Heart left ventricle (tissue), 16 donors: ENCODE measurements at regions not wholly inside any gene's neighbourhood (a gene's known extent, or its start where the extent isn't known, plus 50 kb on each side); places are given as distances from the start of the nearest gene placed in this dataset.

Source experiments
- ATAC-seq, 4 donors: fragments of 200-7000 bp; cut with Tn5 transposase; one replicate each; pipeline ENCODE4 v1.9.1; 2020 to 2022; ENCODE audit warnings: moderate library complexity in 4 of 4, mild to moderate bottlenecking in 3 of 4, moderate number of reproducible peaks in 1 of 4
- DNase-seq, 5 donors: peaks; one replicate each; pipeline ENCODE4 v3.0.0-alpha.2; 2020
- H3K27ac ChIP-seq, 12 donors: fragments of 200-600 bp; sonication (generic) in 4 of 12; one replicate each; pipeline versions ENCODE4 v1.5.0 to v1.8.0; 2016 to 2022; ENCODE audit warnings: mild to moderate bottlenecking in 2 of 12
- H3K27me3 ChIP-seq, 9 donors: fragments of 200-600 bp; sonication (generic) in 2 of 9; one replicate each; pipeline versions ENCODE4 v1.5.1 to v1.8.0; 2016 to 2022; ENCODE audit warnings: mild to moderate bottlenecking in 3 of 9
- H3K36me3 ChIP-seq, 9 donors: fragments of 200-600 bp; sonication (generic) in 2 of 9; one replicate each; pipeline versions ENCODE4 v1.5.0 to v1.8.0; 2018 to 2022; ENCODE audit warnings: mild to moderate bottlenecking in 2 of 9
- H3K4me1 ChIP-seq, 12 donors: fragments of 200-600 bp; sonication (generic) in 4 of 12; one replicate each; pipeline versions ENCODE4 v1.5.0 to v1.8.0; 2016 to 2022; ENCODE audit warnings: mild to moderate bottlenecking in 3 of 12
- H3K4me3 ChIP-seq, 12 donors: fragments of 200-600 bp; sonication (generic) in 4 of 12; one replicate each; pipeline versions ENCODE4 v1.5.0 to v1.8.0; 2017 to 2022; ENCODE audit warnings: mild to moderate bottlenecking in 9 of 12, moderate library complexity in 4 of 12
- H3K9me3 ChIP-seq, 12 donors: fragments of 200-600 bp; sonication (generic) in 4 of 12; one replicate each; pipeline versions ENCODE4 v1.5.0 to v1.8.0; 2016 to 2022; ENCODE audit warnings: mild to moderate bottlenecking in 1 of 12
- POLR2A ChIP-seq, 2 donors: fragments of 450-650 bp; IDR thresholded peaks; one replicate each; pipeline ENCODE4 v1.6.1; 2017; ENCODE audit warnings: antibody characterized with exemption in 2 of 2, mild to moderate bottlenecking in 2 of 2, moderate library complexity in 2 of 2
- WGBS, 4 donors: extraction: QIAGEN DNeasy Blood & Tissue Kit in 2 of 4; methylation state at CpG; one replicate each; pipeline versions ENCODE4 v1.1.5 to v1.1.7; 2013 to 2018; 5-methylcytosine and 5-hydroxymethylcytosine counted together
- intact Hi-C, 10 donors: fragments of 100-400 bp; cut with DNase I; formaldehyde crosslinking; loops; one replicate each; pipeline versions ENCODE4 v1.11.1 to v1.14.2; 2022
- TF ChIP-seq, protein P1 (sequence below), 12 donors: fragments of 200-600 bp; sonication (generic) in 4 of 12; IDR thresholded peaks; one replicate each; pipeline versions ENCODE4 v1.5.0 to v1.8.0; 2018 to 2022; ENCODE audit warnings: antibody characterized with exemption in 12 of 12, mild to moderate bottlenecking in 5 of 12
- donor health status: ischemic (EF 13 %, LVEDD 7.1; RV severe dilation, severe dysfunction).
- donor health status: healthy with polysubstance abuse.
- donor health status: DM: no; HTN: yes; CAD: no.
- donor health status: DM: no; HTN: no; CAD: no.
- donor health status: ischemic (EF 25% LVEDD 6.9; RV normal size, moderate dysfunction).
- donor health status: ischemic (EF 25% LVEDD 5.7; RV mildly dilated, moderate dysfunction).
- donor health status: healthy.
- donor health status: DM: yes; HTN: yes; CAD: no.
- donor health status: ischemic (EF 35%, LVEDD 5.7; RV mildly dilated, moderate dysfunction).
- donor health status: nonischemic (EF 11% LVEDD 7.7; RV severe dilation, severe dysfunction).
- donor health status: DM: yes; HTN: yes; CAD: no.
- donor health status: PGD.
- donor health status: ischemic (EF 29% LVEDD 5.4; RV normal size, mild dysfunction).
- donor health status: nonischemic (EF 23%, LVEDD 6.1; RV moderate dilation, normal function).

DNA sequence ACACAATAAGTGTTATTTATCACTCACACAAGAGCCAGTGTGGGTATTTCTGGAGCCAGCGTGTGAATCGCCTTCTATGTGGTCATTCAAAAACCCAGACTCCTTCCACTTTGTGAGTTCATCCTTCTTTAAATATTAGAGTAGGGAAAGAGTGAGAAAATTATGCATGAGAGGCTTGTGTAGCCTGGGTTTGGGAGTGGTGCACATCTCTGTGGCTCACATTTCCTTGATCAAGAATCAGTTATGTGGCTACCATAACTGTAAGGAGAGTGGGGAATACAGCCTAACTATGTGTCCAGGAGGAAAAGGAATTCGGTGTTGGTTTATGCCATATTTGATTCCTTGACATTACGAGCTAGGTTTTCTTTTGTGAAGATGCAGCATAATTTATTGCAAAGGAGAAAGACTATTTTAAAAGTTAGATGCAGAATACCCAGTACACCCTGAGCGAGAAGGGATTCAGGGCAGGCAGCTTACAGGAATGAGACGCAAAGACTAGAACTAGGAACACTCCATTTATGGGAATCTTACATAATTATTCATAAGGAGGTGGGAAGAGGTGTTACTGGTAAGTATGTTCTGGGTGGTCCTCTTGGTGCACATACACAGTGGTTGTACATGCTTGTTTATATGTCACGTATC lies 638.5 kb downstream of the COL12A1 start:
- Histone ChIP-seq H3K27me3 (no peaks in the 10 kb centered on the region), H3K36me3 (no peaks in the 10 kb centered on the region), H3K27ac (no peak overlapping the region), H3K4me3 (no peak overlapping the region), H3K9me3 (no peaks in the 10 kb centered on the region), H3K4me1 (peaks cover 0 to 5% (median 0%) of the 10 kb centered on the region in 12 donors)
- TF ChIP-seq, protein P1, sequence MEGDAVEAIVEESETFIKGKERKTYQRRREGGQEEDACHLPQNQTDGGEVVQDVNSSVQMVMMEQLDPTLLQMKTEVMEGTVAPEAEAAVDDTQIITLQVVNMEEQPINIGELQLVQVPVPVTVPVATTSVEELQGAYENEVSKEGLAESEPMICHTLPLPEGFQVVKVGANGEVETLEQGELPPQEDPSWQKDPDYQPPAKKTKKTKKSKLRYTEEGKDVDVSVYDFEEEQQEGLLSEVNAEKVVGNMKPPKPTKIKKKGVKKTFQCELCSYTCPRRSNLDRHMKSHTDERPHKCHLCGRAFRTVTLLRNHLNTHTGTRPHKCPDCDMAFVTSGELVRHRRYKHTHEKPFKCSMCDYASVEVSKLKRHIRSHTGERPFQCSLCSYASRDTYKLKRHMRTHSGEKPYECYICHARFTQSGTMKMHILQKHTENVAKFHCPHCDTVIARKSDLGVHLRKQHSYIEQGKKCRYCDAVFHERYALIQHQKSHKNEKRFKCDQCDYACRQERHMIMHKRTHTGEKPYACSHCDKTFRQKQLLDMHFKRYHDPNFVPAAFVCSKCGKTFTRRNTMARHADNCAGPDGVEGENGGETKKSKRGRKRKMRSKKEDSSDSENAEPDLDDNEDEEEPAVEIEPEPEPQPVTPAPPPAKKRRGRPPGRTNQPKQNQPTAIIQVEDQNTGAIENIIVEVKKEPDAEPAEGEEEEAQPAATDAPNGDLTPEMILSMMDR (IDR thresholded peaks at IDR 0.05), result no peak
- no peak for TF ChIP-seq POLR2A (IDR thresholded peaks at IDR 0.05)
- ATAC-seq (no peak), DNase-seq (no peak)
- 91 to 95% (median 94%) methylated on average over 7 of the region's 7 CpGs for WGBS, 4 donors
- intact Hi-C loops, result no loop called here

DNA sequence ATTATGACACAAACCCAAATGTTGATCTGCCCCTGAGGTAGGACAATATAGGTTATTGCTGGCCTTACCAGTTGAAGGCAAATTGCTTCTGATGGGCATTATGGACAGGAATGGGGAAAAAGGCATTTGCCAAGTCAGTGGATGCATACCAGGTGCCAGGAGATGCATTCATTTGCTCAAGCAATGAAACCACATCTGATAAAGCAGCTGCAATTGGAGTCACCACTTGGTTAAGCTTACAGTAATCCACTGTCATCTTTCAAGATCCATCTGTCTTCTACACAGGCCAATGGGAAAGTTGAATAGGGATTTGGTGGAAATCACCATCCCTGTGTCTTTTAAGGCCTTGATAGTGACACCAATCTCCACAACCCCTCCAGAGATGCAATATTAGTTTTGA lies 648.6 kb downstream of the COL12A1 start:
- H3K9me3 ChIP-seq, result peaks cover 0 to 1% (median 0%) of the 10 kb centered on the region in 12 donors
- DNase-seq, result no peak
- H3K4me3 ChIP-seq, result no peak overlapping the region
- H3K36me3 ChIP-seq, result no peaks in the 10 kb centered on the region
- no peaks in the 10 kb centered on the region for H3K4me1 ChIP-seq
- ATAC-seq, result no peak
- intact Hi-C loops, result no loop called here
- no peaks in the 10 kb centered on the region for H3K27me3 ChIP-seq
- no peak overlapping the region for H3K27ac ChIP-seq
- TF ChIP-seq, protein P1 (IDR thresholded peaks at IDR 0.05), result no peak
- TF ChIP-seq POLR2A (IDR thresholded peaks at IDR 0.05), result no peak

DNA sequence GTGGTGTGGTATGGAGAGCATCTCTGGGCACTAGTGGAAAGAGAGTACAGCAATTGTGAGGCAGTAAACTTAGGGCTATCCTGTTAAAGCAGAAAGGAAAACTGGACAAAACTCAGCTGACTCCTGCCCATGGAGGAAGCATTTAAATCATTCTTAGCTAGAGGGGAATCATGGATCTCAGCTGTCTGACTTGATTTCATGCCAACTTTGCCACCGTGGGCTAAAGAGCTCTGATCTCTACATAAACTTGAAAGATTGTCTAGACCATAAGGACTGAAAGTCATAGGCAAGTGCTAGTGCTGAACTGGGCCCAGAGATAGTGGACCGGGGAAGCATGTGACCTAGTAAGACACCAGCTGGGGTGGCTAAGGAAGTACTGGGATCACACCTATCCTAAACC lies 651.8 kb downstream of the COL12A1 start:
- intact Hi-C loops, result no loop called here

DNA sequence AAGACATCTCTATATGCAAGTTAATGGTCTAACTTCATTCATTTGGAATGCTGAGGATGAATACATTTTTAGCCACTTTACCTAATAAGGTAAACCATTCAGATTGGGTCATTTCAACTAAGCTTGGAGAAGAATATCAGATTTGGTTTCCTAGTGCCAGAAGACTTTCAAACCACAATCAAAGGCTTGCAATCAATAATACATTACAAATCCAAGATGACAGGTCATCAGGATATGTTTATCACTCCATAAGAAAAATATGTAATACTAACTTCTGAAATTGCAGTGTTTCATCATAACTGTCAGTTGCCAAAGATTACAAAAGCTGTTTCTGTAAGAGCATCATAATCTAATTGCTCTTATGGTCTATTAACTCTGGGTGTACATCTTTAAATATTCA lies 654.0 kb downstream of the COL12A1 start:
- no peak for ATAC-seq
- Histone ChIP-seq H3K4me1 (no peaks in the 10 kb centered on the region), H3K9me3 (peaks cover 0 to 3% (median 0%) of the 10 kb centered on the region in 12 donors), H3K27ac (no peak overlapping the region), H3K4me3 (no peak overlapping the region), H3K36me3 (no peaks in the 10 kb centered on the region), H3K27me3 (no peaks in the 10 kb centered on the region)
- intact Hi-C loops, result no loop called here
- TF ChIP-seq POLR2A (IDR thresholded peaks at IDR 0.05), result no peak
- TF ChIP-seq, protein P1 (IDR thresholded peaks at IDR 0.05), result no peak
- no peak for DNase-seq

More for the DNA sequence above, 651.8 kb downstream of the COL12A1 start:
- 55 to 72% (median 65%) methylated on average over 2 of the region's 2 CpGs for WGBS, 4 donors
- Histone ChIP-seq H3K36me3 (no peaks in the 10 kb centered on the region), H3K27ac (no peak overlapping the region), H3K4me3 (no peak overlapping the region), H3K27me3 (no peaks in the 10 kb centered on the region), H3K4me1 (no peaks in the 10 kb centered on the region), H3K9me3 (peaks cover 0 to 3% (median 0%) of the 10 kb centered on the region in 12 donors)
- ATAC-seq (no peak), DNase-seq (no peak)
- TF ChIP-seq, protein P1 (IDR thresholded peaks at IDR 0.05), result no peak
- TF ChIP-seq POLR2A (IDR thresholded peaks at IDR 0.05), result no peak
